Stomach (tissue), 8 donors: ENCODE measurements at regions not wholly inside any gene's neighbourhood (a gene's known extent, or its start where the extent isn't known, plus 50 kb on each side); places are given as distances from the start of the nearest gene placed in this dataset.

Experiments
- DNase-seq, 2 donors: peaks; one replicate each; pipeline versions ENCODE4 v3.0.0 to v3.0.0-alpha.2; 2013 to 2019
- H3K27ac ChIP-seq, 5 donors: fragments of 200-600 bp in 4 of 5; sonication (generic) in 4 of 5; one replicate each; pipeline ENCODE4 v1.5.1; 2013 to 2019; ENCODE audit warnings: mild to moderate bottlenecking in 1 of 5, moderate library complexity in 1 of 5
- H3K27me3 ChIP-seq, 3 donors: fragments of 200-600 bp; sonication (generic); one replicate each; pipeline ENCODE4 v1.5.1; 2017 to 2019; ENCODE audit warnings: mixed run types in 1 of 3
- H3K36me3 ChIP-seq, 4 donors: fragments of 200-600 bp; sonication (generic); 1 replicate in 3 of 4; 2 replicates in 1 of 4; pipeline ENCODE4 v1.5.1; 2016 to 2019
- H3K4me1 ChIP-seq, 4 donors: fragments of 200-600 bp; sonication (generic); one replicate each; pipeline ENCODE4 v1.5.1; 2016 to 2019
- H3K4me3 ChIP-seq, 4 donors: fragments of 200-600 bp; sonication (generic) in 3 of 4; one replicate each; pipeline ENCODE4 v1.5.1; 2016 to 2019; ENCODE audit warnings: mild to moderate bottlenecking in 1 of 4
- H3K9me3 ChIP-seq, 4 donors: fragments of 200-600 bp; sonication (generic); one replicate each; pipeline ENCODE4 v1.5.1; 2016 to 2019
- CTCF ChIP-seq, 7 experiments: fragments of 450-650 bp in 4 of 7; fragments of 200-600 bp in 3 of 7; sonication (generic) in 3 of 7; IDR thresholded peaks; one replicate each; pipeline ENCODE4 v1.5.1; 2016 to 2019; ENCODE audit warnings: antibody characterized with exemption in 7 of 7, control low read depth in 2 of 7, mild to moderate bottlenecking in 1 of 7
- EP300 ChIP-seq: sonication (generic); formaldehyde crosslinking; IDR thresholded peaks from one replicate; pipeline ENCODE4 v1.6.1; 2017; ENCODE audit warnings: antibody characterized with exemption
- POLR2A ChIP-seq, 4 donors: fragments of 450-650 bp; IDR thresholded peaks; one replicate each; pipeline ENCODE4 v1.6.1; 2016; ENCODE audit warnings: antibody characterized with exemption in 4 of 4, control low read depth in 2 of 4, mild to moderate bottlenecking in 1 of 4, moderate library complexity in 1 of 4
- POLR2AphosphoS5 ChIP-seq, 3 donors: sonication (generic); formaldehyde crosslinking; IDR thresholded peaks; one replicate each; pipeline ENCODE4 v1.6.1; 2016; ENCODE audit warnings: antibody characterized with exemption in 3 of 3
- WGBS, 5 donors: extraction: QIAGEN DNeasy Blood & Tissue Kit in 3 of 5; methylation state at CpG; one replicate each; pipeline versions ENCODE4 v1.1.5 to v1.1.7; 2013 to 2018; 5-methylcytosine and 5-hydroxymethylcytosine counted together
- intact Hi-C: fragments of 100-400 bp; cut with DNase I; formaldehyde crosslinking; loops from one replicate; pipeline ENCODE4 v1.15.1; 2023; ENCODE audit warnings: low total_unique reads
- donor health status: healthy with polysubstance abuse.
- donor health status: Bipolar disorder and iron deficiency.
- donor health status: healthy.

- H3K9me3 ChIP-seq, result no peaks in the 10 kb centered on the region
- no peak overlapping the region for H3K4me3 ChIP-seq
- 88 to 95% (median 90%) methylated on average over 2 of the region's 2 CpGs for WGBS, 5 donors
- no peaks in the 10 kb centered on the region for H3K4me1 ChIP-seq
- H3K27me3 ChIP-seq, result no peaks in the 10 kb centered on the region
- TF ChIP-seq POLR2AphosphoS5 (IDR thresholded peaks at IDR 0.05), result no peak
- no peak for TF ChIP-seq CTCF (IDR thresholded peaks at IDR 0.05)
- no peak for TF ChIP-seq POLR2A (IDR thresholded peaks at IDR 0.05)
- no peak for TF ChIP-seq EP300
- no peak for DNase-seq
- intact Hi-C loops, result no loop called here
- no peak overlapping the region for H3K27ac ChIP-seq
- no peaks in the 10 kb centered on the region for H3K36me3 ChIP-seq
Observed at GRCh38 chr4:54852602-54853001, 194.8 kb downstream of the KIT start.

- Histone ChIP-seq H3K36me3 (no peaks in the 10 kb centered on the region), H3K27me3 (no peaks in the 10 kb centered on the region), H3K4me3 (no peak overlapping the region), H3K4me1 (no peaks in the 10 kb centered on the region), H3K27ac (no peak overlapping the region), H3K9me3 (no peaks in the 10 kb centered on the region)
- TF ChIP-seq POLR2AphosphoS5 (IDR thresholded peaks at IDR 0.05), result no peak
- no peak for TF ChIP-seq CTCF (IDR thresholded peaks at IDR 0.05)
- no peak for TF ChIP-seq EP300
- no peak for TF ChIP-seq POLR2A (IDR thresholded peaks at IDR 0.05)
- WGBS, 5 donors, result 76 to 92% (median 86%) methylated on average over 1 of the region's 1 CpG
- intact Hi-C loops, result no loop called here
- no peak for DNase-seq
Observed at GRCh38 chr4:54852054-54852453, 194.3 kb downstream of the KIT start.

- no peak for DNase-seq
- no peak overlapping the region for H3K27ac ChIP-seq
- H3K4me1 ChIP-seq, result no peaks in the 10 kb centered on the region
- WGBS, 5 donors, result 68 to 89% (median 75%) methylated on average over 2 of the region's 2 CpGs
- H3K9me3 ChIP-seq, result no peaks in the 10 kb centered on the region
- intact Hi-C loops, result no loop called here
- no peak overlapping the region for H3K4me3 ChIP-seq
- TF ChIP-seq CTCF (IDR thresholded peaks at IDR 0.05) (no peak), EP300 (no peak), POLR2AphosphoS5 (IDR thresholded peaks at IDR 0.05) (no peak), POLR2A (IDR thresholded peaks at IDR 0.05) (no peak)
- H3K36me3 ChIP-seq, result no peaks in the 10 kb centered on the region
- no peaks in the 10 kb centered on the region for H3K27me3 ChIP-seq
Observed at GRCh38 chr4:54844911-54845310, 187.2 kb downstream of the KIT start.

- Histone ChIP-seq H3K36me3 (no peaks in the 10 kb centered on the region), H3K4me3 (no peak overlapping the region), H3K4me1 (no peaks in the 10 kb centered on the region), H3K27me3 (no peaks in the 10 kb centered on the region), H3K27ac (no peak overlapping the region), H3K9me3 (no peaks in the 10 kb centered on the region)
- 67 to 82% (median 67%) methylated on average over 3 of the region's 3 CpGs for WGBS, 5 donors
- TF ChIP-seq EP300 (no peak), CTCF (IDR thresholded peaks at IDR 0.05) (no peak), POLR2A (IDR thresholded peaks at IDR 0.05) (no peak), POLR2AphosphoS5 (IDR thresholded peaks at IDR 0.05) (no peak)
- intact Hi-C loops, result no loop called here
- DNase-seq, result no peak
Observed at GRCh38 chr4:54843946-54844345, 186.2 kb downstream of the KIT start.
